H1 (cell line): ENCODE measurements at regions not wholly inside any gene's neighbourhood (a gene's known extent, or its start where the extent isn't known, plus 50 kb on each side); places are given as distances from the start of the nearest gene placed in this dataset.

Source experiments
- ASH2L ChIP-seq: fragments of 200-600, 300-600 bp; sonication (generic); IDR thresholded peaks from one replicate; pipeline ENCODE4 v1.7.1; 2017; ENCODE audit warnings: low read length
- BCL11A ChIP-seq, 2 experiments: IDR thresholded peaks; one replicate each; pipeline ENCODE4 v1.6.1; 2011; ENCODE audit warnings: low read depth in 2 of 2, low read length in 2 of 2, mild to moderate bottlenecking in 2 of 2
- CEBPB ChIP-seq: IDR thresholded peaks from 2 replicates; pipeline ENCODE4 v1.6.1; 2012; ENCODE audit warnings: low read depth, low read length
- CTCF ChIP-seq, 3 experiments: IDR thresholded peaks; 1 replicate in 2 of 3; 2 replicates in 1 of 3; pipeline versions ENCODE4 v1.5.1 to v1.6.1; 2011; ENCODE audit warnings: low read length in 3 of 3, mild to moderate bottlenecking in 3 of 3, inconsistent platforms in 2 of 3, low read depth in 1 of 3, moderate library complexity in 1 of 3; ENCODE audit not compliant: insufficient read depth in 1 of 3; ENCODE audit errors: control extremely low read depth in 1 of 3
- EZH2 ChIP-seq: fragments of 200-600 bp; sonication (generic); IDR thresholded peaks from 2 replicates; pipeline ENCODE4 v1.7.1; 2012; ENCODE audit warnings: low read depth, mild to moderate bottlenecking, moderate library complexity, low read length, inconsistent platforms; ENCODE audit not compliant: severe bottlenecking
- MAX ChIP-seq: IDR thresholded peaks from 2 replicates; pipeline ENCODE4 v1.6.1; 2012; ENCODE audit warnings: inconsistent platforms
- POLR2A ChIP-seq, 2 experiments: IDR thresholded peaks; 1 replicate in 1 of 2; 2 replicates in 1 of 2; pipeline ENCODE4 v1.6.1; 2011; ENCODE audit warnings: low read depth in 2 of 2, low read length in 2 of 2, mild to moderate bottlenecking in 2 of 2; ENCODE audit errors: control extremely low read depth in 1 of 2
- RAD21 ChIP-seq, 2 experiments: IDR thresholded peaks in 1 of 2; conservative IDR thresholded peaks in 1 of 2; 2 replicates each; pipeline ENCODE4 v1.6.1; 2011; ENCODE audit warnings: low read depth in 2 of 2, low read length in 2 of 2, improper control_type of control experiment in 1 of 2, inconsistent platforms in 1 of 2, mild to moderate bottlenecking in 1 of 2, moderate library complexity in 1 of 2
- RBBP5 ChIP-seq: IDR thresholded peaks from 2 replicates; pipeline ENCODE4 v1.7.1; 2012; ENCODE audit warnings: low read depth, mild to moderate bottlenecking, inconsistent platforms, low read length, moderate library complexity, borderline replicate concordance

GRCh38 chr4:120236873-120237272 lies 170.2 kb upstream of the MAD2L1 start:
- no peak for TF ChIP-seq CTCF (IDR thresholded peaks at IDR 0.05; ENCODE audit: control extremely low read depth in 1 of 3, insufficient read depth in 1 of 3, low read depth in 1 of 3, low read length in 3 of 3)
- TF ChIP-seq RAD21 (IDR thresholded peaks at IDR 0.05 in 1 of 2, conservative IDR thresholded peaks at IDR 0.05 in 1 of 2; ENCODE audit: low read depth in 2 of 2, low read length in 2 of 2): no peak
- no peak for TF ChIP-seq ASH2L
- no peak for TF ChIP-seq POLR2A (IDR thresholded peaks at IDR 0.05; ENCODE audit: control extremely low read depth in 1 of 2, low read depth in 2 of 2, low read length in 2 of 2)
- no peak for TF ChIP-seq CEBPB
- no peak for TF ChIP-seq RBBP5
- no peak for TF ChIP-seq EZH2
- TF ChIP-seq MAX: no peak
- TF ChIP-seq BCL11A (IDR thresholded peaks at IDR 0.05; ENCODE audit: low read depth in 2 of 2, low read length in 2 of 2): no peak
